ENCODE measurements at regions not wholly inside any gene's neighbourhood (a gene's known extent, or its start where the extent isn't known, plus 50 kb on each side); places are given as distances from the start of the nearest gene placed in this dataset.

- POLR2A ChIA-PET = no interaction called here
- no peaks in the 10 kb centered on the region for H3K9me3 ChIP-seq
- CTCF ChIA-PET = interaction anchor here (1.4 kb wide), 1 partner anchor 19 kb away, joined by 4 read pairs; no protein-coding TSS in a partner anchor
- no peak for TF ChIP-seq HES2 (IDR thresholded peaks at IDR 0.05)
- no peak for TF ChIP-seq HDAC2 (IDR thresholded peaks at IDR 0.05)
- TF ChIP-seq CHD4 (IDR thresholded peaks at IDR 0.05; ENCODE audit: borderline replicate concordance) = no peak
- TF ChIP-seq RAD21 (conservative IDR thresholded peaks at IDR 0.05 in 1 of 2, IDR thresholded peaks at IDR 0.05 in 1 of 2) = no peak
- TF ChIP-seq FOSB (CRISPR knock-in tag; IDR thresholded peaks at IDR 0.05) = no peak
- no peak for TF ChIP-seq PHF8 (IDR thresholded peaks at IDR 0.05; ENCODE audit: borderline replicate concordance, low read depth)
- no peak for TF ChIP-seq RNF2 (IDR thresholded peaks at IDR 0.05; ENCODE audit: borderline replicate concordance, low read depth)
- TF ChIP-seq HMGXB4 (CRISPR knock-in tag; IDR thresholded peaks at IDR 0.05; ENCODE audit: borderline replicate concordance) = no peak
- TF ChIP-seq HEYL (CRISPR knock-in tag; IDR thresholded peaks at IDR 0.05) = no peak
- TF ChIP-seq HOXA7 (CRISPR knock-in tag; IDR thresholded peaks at IDR 0.05) = no peak
- no peak for TF ChIP-seq ZSCAN20 (CRISPR knock-in tag; IDR thresholded peaks at IDR 0.05)
- TF ChIP-seq SMC3 (IDR thresholded peaks at IDR 0.05) = no peak
- TF ChIP-seq BCL3 (IDR thresholded peaks at IDR 0.05) = no peak
- TF ChIP-seq CBX8 (IDR thresholded peaks at IDR 0.05) = no peak
- no peak for TF ChIP-seq NR3C1 (IDR thresholded peaks at IDR 0.05)
- H3K4me2 ChIP-seq = no peak overlapping the region
- no peak overlapping the region for H3K27ac ChIP-seq
- FAIRE-seq (no peak), ATAC-seq (no peak), DNase-seq (ENCODE audit: low read depth in 1 of 2, low spot score in 1 of 2) (no peak)
- 48% methylated on average over 2 of the region's 2 CpGs for WGBS (ENCODE audit: missing lambda C conversion rate)
- peaks cover 19% of the 10 kb centered on the region; the same call in 2 of the 3 replicates for H3K4me1 ChIP-seq
- no peak overlapping the region for H3K4me3 ChIP-seq
Observed at GRCh38 chr5:82418608-82418950, 140.4 kb upstream of the RPS23 start.

GRCh38 chr5:82417776-82418607 is 139.8 kb upstream of the RPS23 start:
- DNase-seq (ENCODE audit: low read depth in 1 of 2, low spot score in 1 of 2) (no peak), ATAC-seq (no peak), FAIRE-seq (no peak)
- no peak for TF ChIP-seq ZFP36 (IDR thresholded peaks at IDR 0.05; ENCODE audit: borderline replicate concordance, partially characterized antibody)
- TF ChIP-seq REST (IDR thresholded peaks at IDR 0.05) = no peak
- no peak for TF ChIP-seq TP53 (CRISPR knock-in tag; IDR thresholded peaks at IDR 0.05)
- TF ChIP-seq PBX3 (IDR thresholded peaks at IDR 0.05) = no peak
- TF ChIP-seq SMC3 (IDR thresholded peaks at IDR 0.05) = no peak
- no peak for TF ChIP-seq POLR2A (IDR thresholded peaks at IDR 0.05; ENCODE audit: low read length)
- TF ChIP-seq HOXA7 (CRISPR knock-in tag; IDR thresholded peaks at IDR 0.05) = no peak
- no peak for TF ChIP-seq FOSB (CRISPR knock-in tag; IDR thresholded peaks at IDR 0.05)
- TF ChIP-seq HOXB13 (CRISPR knock-in tag; IDR thresholded peaks at IDR 0.05; ENCODE audit: low read depth) = no peak
- Histone ChIP-seq H3K27ac (no peak overlapping the region), H3K4me3 (no peak overlapping the region), H3K4me1 (peaks cover 19% of the 10 kb centered on the region; the same call in 2 of the 3 replicates), H3K9me3 (no peaks in the 10 kb centered on the region), H3K4me2 (no peak overlapping the region; the same call in 2 of the 3 replicates)
- ChIA-PET POLR2A (no interaction called here), CTCF (interaction anchor here (0.6 kb wide), 1 partner anchor 30 kb away, joined by 3 read pairs; no protein-coding TSS in a partner anchor)
- whole genome bisulfite sequencing (ENCODE audit: missing lambda C conversion rate) = 60% methylated on average over 11 of the region's 11 CpGs
